DND-41 (cell line): ENCODE measurements at regions not wholly inside any gene's neighbourhood (a gene's known extent, or its start where the extent isn't known, plus 50 kb on each side); places are given as distances from the start of the nearest gene placed in this dataset.

Source experiments
- CTCF ChIP-seq: IDR thresholded peaks from 2 replicates; pipeline ENCODE4 v1.5.1; 2012; ENCODE audit warnings: borderline replicate concordance, low read length, moderate library complexity, mild to moderate bottlenecking; ENCODE audit not compliant: poor library complexity, severe bottlenecking; ENCODE audit errors: extremely low read depth
- EZH2 ChIP-seq: IDR thresholded peaks from 3 replicates; pipeline ENCODE4 v1.6.1; 2012; ENCODE audit warnings: borderline replicate concordance, low read depth, mild to moderate bottlenecking, moderate library complexity, low read length, inconsistent platforms; ENCODE audit not compliant: severe bottlenecking

GRCh38 chr5:164482351-164482750, 976.9 kb downstream of the MAT2B start:
- TF ChIP-seq CTCF (no peak), EZH2 (no peak)
